NCI-H2171 treated with DMSO at 0.1 percent for 48 hours (cell line): ENCODE measurements at regions not wholly inside any gene's neighbourhood (a gene's known extent, or its start where the extent isn't known, plus 50 kb on each side); places are given as distances from the start of the nearest gene placed in this dataset.

Experiments used
- DNase-seq: peaks from one replicate; lab custom pipeline; 2025; lab: John Stamatoyannopoulos, UW

DNA sequence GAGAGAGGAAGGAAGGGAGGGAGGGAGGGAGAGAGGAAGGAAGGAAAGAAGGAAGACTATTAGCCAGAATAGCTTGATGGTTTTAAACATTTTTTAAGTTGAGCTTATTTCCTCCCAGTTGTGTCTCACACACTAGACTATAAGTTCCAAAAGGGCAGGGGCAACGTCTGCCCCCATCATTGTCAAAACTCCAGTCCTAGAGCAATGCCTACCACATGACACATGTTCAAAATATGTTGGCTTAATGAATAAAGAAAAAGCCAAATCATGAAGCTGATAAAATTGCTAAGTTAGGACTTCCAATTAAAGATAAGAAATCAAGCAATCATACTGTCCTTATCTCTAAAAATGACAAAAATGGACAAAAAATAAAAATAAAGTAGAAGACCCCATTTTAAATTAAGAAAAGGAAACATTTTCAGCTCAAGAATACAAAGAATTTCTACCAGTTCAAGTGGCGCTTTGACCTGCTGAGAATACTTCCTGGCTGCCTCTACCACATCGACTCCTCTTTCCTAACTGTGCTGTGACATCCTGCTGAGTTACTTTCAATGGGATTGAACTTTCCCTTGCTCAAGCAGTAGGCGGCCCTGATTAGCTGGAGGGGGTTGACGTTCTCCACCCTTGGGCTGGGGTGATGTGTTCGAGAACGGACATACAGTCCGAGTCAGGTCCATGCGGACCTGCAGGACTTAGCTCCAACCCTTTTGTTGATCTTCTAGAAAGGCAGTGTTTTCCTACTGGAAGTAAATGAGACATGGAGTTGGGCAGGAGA, 283.9 kb upstream of the FOXQ1 start:
- DNase-seq, result no peak

DNA sequence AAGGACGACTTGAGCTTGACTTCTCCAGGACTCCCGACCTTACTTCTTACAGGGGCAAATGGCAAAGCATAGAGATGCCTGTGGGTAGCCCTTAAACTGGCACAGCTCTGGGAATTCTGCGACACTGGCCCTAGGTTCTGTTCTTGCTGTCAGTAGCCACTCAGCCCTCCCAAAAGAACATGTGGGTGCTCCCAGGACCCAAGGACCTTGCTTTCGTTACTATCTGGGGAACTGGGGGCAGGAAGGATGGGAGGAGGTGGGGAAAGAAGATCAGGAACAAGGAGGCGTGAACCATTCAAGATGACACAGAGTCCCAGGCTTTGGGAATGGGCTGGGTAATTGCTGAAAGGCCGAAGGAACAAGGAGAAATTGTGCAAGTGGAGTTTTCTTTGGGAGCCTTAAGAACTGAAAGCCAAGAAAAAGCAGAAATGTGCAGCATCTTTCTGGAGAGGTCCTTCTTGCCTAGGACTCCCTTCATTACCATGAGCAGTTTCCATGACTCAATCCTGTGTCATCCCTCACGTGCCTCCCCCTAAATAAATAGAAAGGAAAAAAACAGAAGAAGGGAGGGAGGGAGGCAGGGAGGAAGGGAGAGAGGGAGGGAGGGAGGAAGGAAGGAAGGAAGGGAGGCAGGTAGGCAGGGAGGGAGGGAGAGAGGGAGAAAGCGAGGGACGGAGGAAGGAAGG, 284.6 kb upstream of the FOXQ1 start:
- no peak for DNase-seq

GRCh38 chr6:1025821-1026220, 286.1 kb upstream of the FOXQ1 start:
- no peak for DNase-seq

DNA sequence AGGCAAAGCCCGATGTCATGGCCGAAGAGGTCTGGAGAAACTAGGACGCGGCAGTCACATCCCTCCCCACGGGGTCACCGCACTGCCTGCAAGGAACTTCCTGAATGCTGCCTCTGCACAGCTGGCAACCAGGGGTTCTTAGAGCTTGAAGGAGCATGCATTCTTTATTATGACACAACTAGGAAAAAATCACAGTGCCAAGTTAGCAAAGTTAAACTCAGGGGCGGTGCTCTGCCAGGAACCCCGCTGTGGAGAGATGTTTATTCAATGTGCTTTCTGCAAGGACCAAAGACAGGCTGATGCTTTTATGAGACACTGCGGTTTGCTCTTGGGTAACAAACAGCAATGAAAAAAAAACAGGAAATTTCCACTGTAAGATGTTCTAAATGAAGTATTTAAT, 287.3 kb upstream of the FOXQ1 start:
- DNase-seq, result no peak

GRCh38 chr6:1024161-1024560, 287.7 kb upstream of the FOXQ1 start:
- DNase-seq, result no peak

- DNase-seq, result no peak
These were observed 288.7 kb upstream of the FOXQ1 start for GRCh38 chr6:1023229-1023628.

- no peak for DNase-seq
These were observed 289.2 kb upstream of the FOXQ1 start for GRCh38 chr6:1022719-1023118.

- DNase-seq, result no peak
These were observed 291.1 kb upstream of the FOXQ1 start for GRCh38 chr6:1020837-1021236.

GRCh38 chr6:1020133-1020532, 291.8 kb upstream of the FOXQ1 start:
- DNase-seq, result no peak

DNA sequence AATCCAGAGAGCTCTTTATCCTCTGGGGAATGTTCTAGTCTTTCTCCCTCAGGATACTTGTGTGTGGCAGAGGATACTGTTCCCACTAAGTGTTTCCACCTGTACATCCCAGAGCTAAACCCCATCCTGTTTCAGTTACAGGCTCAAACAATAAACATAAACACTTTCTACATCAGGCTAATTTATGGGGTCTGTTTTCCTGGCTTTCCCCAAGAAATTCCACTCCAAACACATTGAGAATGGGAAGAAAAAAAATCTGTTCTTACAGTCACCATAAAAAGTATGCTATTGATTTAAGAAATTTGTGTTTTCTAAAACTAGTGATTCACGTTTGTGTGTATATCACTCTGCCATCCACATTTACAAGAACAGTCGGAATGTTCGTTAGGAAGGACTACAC, 293.9 kb upstream of the FOXQ1 start:
- DNase-seq, result no peak

DNA sequence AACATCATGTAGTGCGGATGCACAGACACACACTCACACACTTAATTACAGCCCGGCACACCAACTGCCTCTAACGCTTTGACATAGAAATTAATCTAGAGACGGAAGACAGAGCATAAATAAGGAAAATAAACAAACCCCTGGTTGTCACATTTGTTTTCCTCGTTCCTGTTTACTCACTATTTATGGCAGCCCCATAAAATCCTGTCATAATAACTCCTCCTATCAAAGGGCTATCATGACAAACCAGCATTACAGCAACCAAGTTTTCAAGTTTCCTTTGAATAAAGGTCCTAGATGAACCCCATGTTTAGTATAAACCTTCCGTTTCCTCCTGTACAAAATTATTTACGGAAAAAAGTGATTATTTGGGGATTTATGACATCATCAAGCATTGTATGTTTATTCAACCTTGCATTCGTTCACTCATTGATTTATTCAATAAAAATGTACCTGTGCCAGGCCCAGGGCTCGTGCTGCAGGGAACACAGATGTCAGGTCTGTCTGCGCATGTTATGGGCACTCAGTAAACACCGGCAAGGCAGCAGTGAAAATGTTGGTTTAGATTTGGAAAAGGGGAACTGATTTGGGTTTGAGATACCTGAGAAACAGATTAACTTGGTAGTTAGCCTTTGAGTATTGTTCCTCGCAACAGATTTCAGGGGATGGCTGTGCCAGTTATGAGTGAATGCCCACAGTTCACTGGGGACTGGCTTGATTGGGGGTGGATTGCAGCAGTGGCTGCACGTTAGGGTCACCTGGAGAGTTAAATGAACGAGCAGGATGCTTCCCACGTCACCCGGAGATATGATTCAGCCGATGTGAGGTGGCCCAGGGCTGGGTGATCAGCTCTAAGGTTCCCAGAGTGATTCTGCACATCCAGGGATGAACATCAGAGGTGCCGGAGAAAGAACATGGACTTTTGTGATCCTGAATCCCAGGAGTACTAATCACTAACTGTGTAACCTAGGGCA, 295.3 kb upstream of the FOXQ1 start:
- DNase-seq, result no peak

- DNase-seq, result no peak
These were observed 296.1 kb upstream of the FOXQ1 start for GRCh38 chr6:1015825-1016224.

DNA sequence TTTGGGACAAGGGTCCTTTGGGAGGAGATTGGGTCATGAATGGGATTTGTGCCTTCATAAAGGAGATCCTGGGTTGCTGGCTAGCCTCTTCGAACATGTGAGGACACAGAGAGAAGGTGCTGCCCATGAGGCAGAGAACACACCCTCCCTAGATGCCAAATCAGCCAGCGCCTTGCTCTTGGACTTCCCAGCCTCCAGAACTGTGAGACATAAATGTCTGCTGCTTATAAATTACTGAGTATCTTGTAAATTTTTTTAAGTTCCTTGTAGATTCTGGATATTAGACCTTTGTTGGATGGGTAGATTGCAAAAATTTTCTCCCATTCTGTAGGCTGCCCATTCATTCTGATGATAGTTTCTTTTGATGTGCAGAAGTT, 297.5 kb upstream of the FOXQ1 start:
- no peak for DNase-seq

GRCh38 chr6:1013656-1014430, 298.1 kb upstream of the FOXQ1 start:
- DNase-seq, result no peak

GRCh38 chr6:1009103-1009502, 302.8 kb upstream of the FOXQ1 start:
- DNase-seq, result no peak

GRCh38 chr6:1007159-1007558, 304.7 kb upstream of the FOXQ1 start:
- DNase-seq, result no peak

- DNase-seq, result no peak
These were observed 306.8 kb upstream of the FOXQ1 start for GRCh38 chr6:1004885-1005630.

DNA sequence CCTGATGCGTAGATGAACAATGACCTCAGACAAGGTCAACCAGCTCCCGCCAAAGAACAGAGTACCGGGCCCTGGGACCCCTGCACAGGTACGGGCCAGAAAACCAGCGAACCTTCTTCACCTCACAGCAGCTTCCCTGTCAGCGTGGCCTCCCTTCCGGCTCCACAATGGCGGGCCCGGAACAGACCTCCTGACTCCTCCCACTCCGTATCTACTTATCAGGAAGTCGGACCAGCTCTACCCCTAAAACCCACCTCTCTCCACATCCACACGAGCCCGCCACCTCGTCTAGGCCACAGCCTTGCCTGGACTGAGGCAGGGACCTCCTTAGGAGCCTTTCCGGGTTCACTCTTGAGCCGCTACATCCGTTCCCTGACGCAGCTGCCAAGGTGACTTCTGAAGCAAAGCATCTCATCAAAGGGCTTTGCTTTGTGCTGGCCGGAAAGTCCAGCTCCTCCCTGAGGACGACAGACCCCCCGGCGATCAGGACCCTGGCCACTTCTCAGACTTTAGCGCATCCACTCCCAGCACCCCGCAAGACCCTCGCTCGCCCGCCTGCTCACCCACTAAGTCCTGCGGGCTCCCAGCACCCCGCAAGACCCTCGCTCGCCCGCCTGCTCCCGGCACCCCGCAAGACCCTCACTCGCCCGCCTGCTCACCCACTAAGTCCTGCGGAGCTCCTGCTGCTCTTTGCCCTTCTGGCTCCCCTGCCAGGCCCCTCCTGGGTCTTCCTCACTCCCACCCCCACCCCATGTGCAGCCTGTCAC, 308.3 kb upstream of the FOXQ1 start:
- no peak for DNase-seq

DNA sequence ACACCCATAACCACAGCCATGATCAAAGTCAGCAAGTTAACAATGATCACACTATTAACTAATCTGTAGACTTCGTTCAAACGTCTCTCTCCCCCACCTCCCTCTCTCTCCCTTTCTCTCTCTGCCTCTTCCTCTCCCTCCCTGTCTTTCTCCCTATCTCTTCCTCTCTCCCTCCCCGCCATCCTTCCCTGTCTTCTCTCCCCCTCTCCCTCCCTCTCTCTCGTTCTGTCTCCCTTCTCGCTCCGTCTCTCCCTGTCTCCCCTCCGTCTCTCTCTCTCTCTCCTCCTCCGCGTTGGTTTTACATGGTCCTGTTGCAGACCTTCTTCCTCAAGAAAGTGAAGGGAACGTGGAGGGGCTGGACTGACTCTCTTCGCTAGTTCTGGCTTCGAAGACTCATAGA, 308.9 kb upstream of the FOXQ1 start:
- DNase-seq, result no peak

- no peak for DNase-seq
These were observed 308.9 kb upstream of the EXOC2 start for GRCh38 chr6:1001655-1002349.
